GM12878 (cell line): ENCODE measurements at regions not wholly inside any gene's neighbourhood (a gene's known extent, or its start where the extent isn't known, plus 50 kb on each side); places are given as distances from the start of the nearest gene placed in this dataset.

ENCODE experiments used
- ATF7 ChIP-seq: fragments of 450-650 bp; IDR thresholded peaks from 2 replicates; pipeline ENCODE4 v1.6.1; 2016; ENCODE audit warnings: low read depth, mild to moderate bottlenecking
- BCL3 ChIP-seq: IDR thresholded peaks from 2 replicates; pipeline ENCODE4 v1.6.1; 2011; ENCODE audit warnings: borderline replicate concordance, low read depth, mild to moderate bottlenecking, moderate library complexity, low read length; ENCODE audit not compliant: insufficient read depth, poor library complexity, severe bottlenecking
- BCLAF1 ChIP-seq: fragments of 450-650 bp; IDR thresholded peaks from 2 replicates; pipeline ENCODE4 v1.6.1; 2017; ENCODE audit warnings: antibody characterized with exemption, mild to moderate bottlenecking, moderate library complexity
- E2F4 ChIP-seq: IDR thresholded peaks from 2 replicates; pipeline ENCODE4 v1.6.1; 2012; ENCODE audit warnings: low read depth, low read length, improper control_type of control experiment
- EED ChIP-seq: sonication (generic); IDR thresholded peaks from 2 replicates; pipeline ENCODE4 v1.6.1; 2016; ENCODE audit warnings: antibody characterized with exemption, low read depth
- EZH2 ChIP-seq: IDR thresholded peaks from 2 replicates; pipeline ENCODE4 v1.6.1; 2012; ENCODE audit warnings: low read depth, mild to moderate bottlenecking, control low read depth, inconsistent platforms, low read length, borderline replicate concordance; ENCODE audit not compliant: control insufficient read depth
- FOS ChIP-seq: IDR thresholded peaks from 3 replicates; pipeline ENCODE4 v1.6.1; 2011; ENCODE audit warnings: borderline replicate concordance; ENCODE audit not compliant: insufficient read length; ENCODE audit errors: extremely low read depth
- FOXM1 ChIP-seq: IDR thresholded peaks from 2 replicates; pipeline ENCODE4 v1.6.1; 2012; ENCODE audit warnings: low read depth, mild to moderate bottlenecking, inconsistent platforms, low read length, moderate library complexity
- HDAC6 ChIP-seq: fragments of 200-600 bp; sonication (generic); IDR thresholded peaks from one replicate; pipeline ENCODE4 v1.8.0; 2017; ENCODE audit warnings: antibody characterized with exemption; ENCODE audit not compliant: unreplicated experiment
- IRF4 ChIP-seq: IDR thresholded peaks from 2 replicates; pipeline ENCODE4 v1.6.1; 2011; ENCODE audit warnings: low read depth, low read length
- MAX ChIP-seq: IDR thresholded peaks from 2 replicates; pipeline ENCODE4 v1.6.1; 2012; ENCODE audit warnings: low read depth, low read length, improper control_type of control experiment
- MXI1 ChIP-seq: fragments of 150-350 bp; IDR thresholded peaks from 2 replicates; pipeline ENCODE4 v1.6.1; 2011; ENCODE audit warnings: low read depth, mild to moderate bottlenecking, inconsistent platforms, low read length, improper control_type of control experiment
- PBX3 ChIP-seq: IDR thresholded peaks from 2 replicates; pipeline ENCODE4 v1.6.1; 2011; ENCODE audit warnings: mild to moderate bottlenecking, low read depth, low read length, moderate library complexity; ENCODE audit not compliant: insufficient replicate concordance
- SREBF1 ChIP-seq: IDR thresholded peaks from 2 replicates; pipeline ENCODE4 v1.6.1; 2012; ENCODE audit warnings: mild to moderate bottlenecking, low read length
- SRF ChIP-seq, 2 experiments: IDR thresholded peaks; 2 replicates each; pipeline ENCODE4 v1.6.1; 2011; ENCODE audit warnings: low read depth in 2 of 2, low read length in 2 of 2, mild to moderate bottlenecking in 1 of 2, moderate library complexity in 1 of 2
- TBL1XR1 ChIP-seq: IDR thresholded peaks from 2 replicates; pipeline ENCODE4 v1.6.1; 2012; ENCODE audit warnings: low read depth, low read length, improper control_type of control experiment
- TCF12 ChIP-seq: IDR thresholded peaks from 2 replicates; pipeline ENCODE4 v1.6.1; 2011; ENCODE audit warnings: low read depth, mild to moderate bottlenecking, low read length
- ZBED1 ChIP-seq: IDR thresholded peaks from 2 replicates; pipeline ENCODE4 v1.6.1; 2016; ENCODE audit warnings: borderline replicate concordance
- ZBTB11 ChIP-seq: fragments of 450-650 bp; formaldehyde crosslinking; IDR thresholded peaks from 2 replicates; pipeline ENCODE4 v1.5.0; 2022; ENCODE audit warnings: mild to moderate bottlenecking, missing genetic modification characterization

GRCh38 chr5:143509758-143510221 lies 106.3 kb upstream of the NR3C1 start (continued):
- no peak for TF ChIP-seq SRF (IDR thresholded peaks at IDR 0.05; ENCODE audit: low read depth in 2 of 2, low read length in 2 of 2)
- no peak for TF ChIP-seq ZBTB11 (CRISPR knock-in tag)
- peak; percentile 89 for TF ChIP-seq ZBED1
- 0 out of 2 replicates have a peak, but pooled peaks have one; percentile 43 for TF ChIP-seq TCF12
- peak; percentile 48; the same call in 1 of the 2 replicates for TF ChIP-seq FOXM1
- TF ChIP-seq MXI1 = no peak
- TF ChIP-seq SREBF1 = no peak
- TF ChIP-seq HDAC6 = no peak
- TF ChIP-seq BCL3 = peak; percentile 13
- no peak for TF ChIP-seq E2F4
- TF ChIP-seq EZH2 = no peak
- no peak for TF ChIP-seq MAX
- TF ChIP-seq FOS = no peak
- peak; percentile 43; the same call in 1 of the 2 replicates for TF ChIP-seq ATF7
- TF ChIP-seq PBX3 = no peak
- peak; percentile 40; the same call in 1 of the 2 replicates for TF ChIP-seq EED
- TF ChIP-seq IRF4 = 0 out of 2 replicates have a peak, but pooled peaks have one; percentile 33
- no peak for TF ChIP-seq TBL1XR1
- TF ChIP-seq BCLAF1 = no peak
